ENCODE measurements at regions not wholly inside any gene's neighbourhood (a gene's known extent, or its start where the extent isn't known, plus 50 kb on each side); places are given as distances from the start of the nearest gene placed in this dataset.

GRCh38 chr16:26441178-26441577 lies 625.5 kb upstream of the C16orf82 start:
- H3K9me3 Mint-ChIP-seq: peaks cover 11% of the 10 kb centered on the region
- no peak overlapping the region for H3K27ac Mint-ChIP-seq
- H3K4me3 Mint-ChIP-seq: no peak overlapping the region
- H3K36me3 ChIP-seq: no peaks in the 10 kb centered on the region
- H3K9me3 ChIP-seq (ENCODE audit: low read depth): no peaks in the 10 kb centered on the region
- H3K36me3 Mint-ChIP-seq: no peaks in the 10 kb centered on the region
- no peak overlapping the region for H3K27ac ChIP-seq
- no peak overlapping the region for H3K9ac ChIP-seq
- H3F3A ChIP-seq (ENCODE audit: low read depth): no peaks in the 10 kb centered on the region
- peaks cover 10% of the 10 kb centered on the region for H3K27me3 Mint-ChIP-seq (ENCODE audit: insufficient read depth, low read depth)
- peaks cover 21% of the 10 kb centered on the region for H3K4me1 Mint-ChIP-seq
- no peak for DNase-seq (ENCODE audit: low spot score)
- H3K27me3 ChIP-seq: no peaks in the 10 kb centered on the region
- no peak overlapping the region for H3K4me3 ChIP-seq
- no peak overlapping the region for H2AFZ ChIP-seq (replicated peaks)
- H3K79me2 ChIP-seq (ENCODE audit: low read depth): no peaks in the 10 kb centered on the region
- TF ChIP-seq EZH2phosphoT487 (IDR thresholded peaks at IDR 0.05) (no peak), EZH2 (IDR thresholded peaks at IDR 0.05) (no peak), CTCF (IDR thresholded peaks at IDR 0.05) (no peak)
- peaks cover 7% of the 10 kb centered on the region for H3K4me1 ChIP-seq
- H3K4me2 ChIP-seq: no peak overlapping the region
- no peaks in the 10 kb centered on the region for H4K20me1 ChIP-seq (ENCODE audit: low read depth)

GRCh38 chr16:26442321-26442720 lies 624.4 kb upstream of the C16orf82 start:
- no peaks in the 10 kb centered on the region for H3K36me3 Mint-ChIP-seq
- Histone ChIP-seq H3K4me2 (no peak overlapping the region), H2AFZ (replicated peaks) (no peak overlapping the region), H3K27me3 (no peaks in the 10 kb centered on the region), H3K36me3 (no peaks in the 10 kb centered on the region), H3K27ac (no peak overlapping the region), H3K79me2 (ENCODE audit: low read depth) (no peaks in the 10 kb centered on the region), H3K9me3 (ENCODE audit: low read depth) (no peaks in the 10 kb centered on the region), H3K4me1 (peaks cover 7% of the 10 kb centered on the region), H3F3A (ENCODE audit: low read depth) (no peaks in the 10 kb centered on the region), H3K9ac (no peak overlapping the region), H3K4me3 (no peak overlapping the region), H4K20me1 (ENCODE audit: low read depth) (no peaks in the 10 kb centered on the region)
- no peak for DNase-seq (ENCODE audit: low spot score)
- H3K4me3 Mint-ChIP-seq: no peak overlapping the region
- TF ChIP-seq EZH2 (IDR thresholded peaks at IDR 0.05) (no peak), CTCF (IDR thresholded peaks at IDR 0.05) (no peak), EZH2phosphoT487 (IDR thresholded peaks at IDR 0.05) (no peak)
- H3K27me3 Mint-ChIP-seq (ENCODE audit: insufficient read depth, low read depth): peaks cover 7% of the 10 kb centered on the region
- H3K27ac Mint-ChIP-seq: no peak overlapping the region
- H3K9me3 Mint-ChIP-seq: peaks cover 5% of the 10 kb centered on the region
- peaks cover 21% of the 10 kb centered on the region for H3K4me1 Mint-ChIP-seq

GRCh38 chr16:26447570-26447969 lies 619.2 kb upstream of the C16orf82 start:
- H3K4me2 ChIP-seq: no peak overlapping the region
- no peak overlapping the region for H2AFZ ChIP-seq (replicated peaks)
- H4K20me1 ChIP-seq (ENCODE audit: low read depth): no peaks in the 10 kb centered on the region
- Mint-ChIP-seq H3K4me3 (no peak overlapping the region), H3K27ac (no peak overlapping the region), H3K36me3 (no peaks in the 10 kb centered on the region), H3K27me3 (ENCODE audit: insufficient read depth, low read depth) (no peaks in the 10 kb centered on the region), H3K9me3 (peaks cover 13% of the 10 kb centered on the region), H3K4me1 (peaks cover 9% of the 10 kb centered on the region)
- peaks cover 5% of the 10 kb centered on the region for H3K4me1 ChIP-seq
- no peaks in the 10 kb centered on the region for H3K27me3 ChIP-seq
- no peak overlapping the region for H3K9ac ChIP-seq
- no peaks in the 10 kb centered on the region for H3F3A ChIP-seq (ENCODE audit: low read depth)
- H3K79me2 ChIP-seq (ENCODE audit: low read depth): no peaks in the 10 kb centered on the region
- no peak for DNase-seq (ENCODE audit: low spot score)
- no peaks in the 10 kb centered on the region for H3K9me3 ChIP-seq (ENCODE audit: low read depth)
- H3K36me3 ChIP-seq: no peaks in the 10 kb centered on the region
- no peak overlapping the region for H3K4me3 ChIP-seq
- no peak overlapping the region for H3K27ac ChIP-seq
- TF ChIP-seq EZH2phosphoT487 (IDR thresholded peaks at IDR 0.05) (no peak), CTCF (IDR thresholded peaks at IDR 0.05) (no peak), EZH2 (IDR thresholded peaks at IDR 0.05) (no peak)
